Aorta (tissue), 5 donors: ENCODE measurements at regions not wholly inside any gene's neighbourhood (a gene's known extent, or its start where the extent isn't known, plus 50 kb on each side); places are given as distances from the start of the nearest gene placed in this dataset.
A peak's percentile ranks its signal among the peaks of the same experiment; 100 is the strongest.
"Not testable (repeated sequence)": the region's sequence is repeated elsewhere in the genome, so short reads cannot be mapped to it uniquely, and the experiment has no call there.

Experiments used
- ATAC-seq: fragments of 200-7000 bp; cut with Tn5 transposase; one replicate; pipeline ENCODE4 v1.9.1; 2022; ENCODE audit warnings: moderate library complexity; ENCODE audit not compliant: low FRiP score
- DNase-seq, 2 donors: peaks; one replicate each; pipeline ENCODE4 v3.0.0-alpha.2; 2020
- H3K27ac ChIP-seq, 2 donors: one replicate each; pipeline ENCODE4 v1.5.1; 2013; ENCODE audit warnings: low read length in 2 of 2, mild to moderate bottlenecking in 2 of 2, moderate library complexity in 2 of 2, control low read depth in 1 of 2, inconsistent platforms in 1 of 2, low read depth in 1 of 2
- H3K27me3 ChIP-seq, 2 donors: one replicate each; pipeline ENCODE4 v1.6.1; 2013; ENCODE audit warnings: control low read depth in 1 of 2, low read length in 1 of 2, mild to moderate bottlenecking in 1 of 2, moderate library complexity in 1 of 2; ENCODE audit not compliant: insufficient read depth in 2 of 2, control insufficient read depth in 1 of 2
- H3K36me3 ChIP-seq, 2 donors: one replicate each; pipeline ENCODE4 v1.6.1; 2013; ENCODE audit warnings: control low read depth in 1 of 2, low read length in 1 of 2, mild to moderate bottlenecking in 1 of 2; ENCODE audit not compliant: insufficient read depth in 2 of 2, control insufficient read depth in 1 of 2
- H3K4me1 ChIP-seq, 2 donors: one replicate each; pipeline ENCODE4 v1.6.1; 2013; ENCODE audit warnings: low read length in 2 of 2, control low read depth in 1 of 2, mild to moderate bottlenecking in 1 of 2, moderate library complexity in 1 of 2; ENCODE audit not compliant: insufficient read depth in 2 of 2, control insufficient read depth in 1 of 2
- H3K4me3 ChIP-seq, 2 donors: one replicate each; pipeline ENCODE4 v1.5.1; 2013; ENCODE audit warnings: low read length in 2 of 2, control low read depth in 1 of 2, mild to moderate bottlenecking in 1 of 2
- H3K9me3 ChIP-seq: one replicate; pipeline ENCODE4 v1.6.1; 2013; ENCODE audit warnings: mild to moderate bottlenecking, low read length; ENCODE audit not compliant: control insufficient read depth
- WGBS, 2 donors: extraction: QIAGEN DNeasy Blood & Tissue Kit; methylation state at CpG; one replicate each; pipeline ENCODE4 v1.1.7; 2013; 5-methylcytosine and 5-hydroxymethylcytosine counted together
- intact Hi-C, 2 donors: fragments of 100-400 bp; cut with DNase I; formaldehyde crosslinking; loops; one replicate each; pipeline versions ENCODE4 v1.14.2 to v1.15.0; 2022
- donor health status: healthy with polysubstance abuse.
- donor health status: Bipolar disorder and iron deficiency.
- donor health status: DM: no; HTN: no; CAD: no.
- donor health status: DM: no; HTN: no; CAD: no.
- donor health status: DM: yes; HTN: yes; CAD: no.

DNA sequence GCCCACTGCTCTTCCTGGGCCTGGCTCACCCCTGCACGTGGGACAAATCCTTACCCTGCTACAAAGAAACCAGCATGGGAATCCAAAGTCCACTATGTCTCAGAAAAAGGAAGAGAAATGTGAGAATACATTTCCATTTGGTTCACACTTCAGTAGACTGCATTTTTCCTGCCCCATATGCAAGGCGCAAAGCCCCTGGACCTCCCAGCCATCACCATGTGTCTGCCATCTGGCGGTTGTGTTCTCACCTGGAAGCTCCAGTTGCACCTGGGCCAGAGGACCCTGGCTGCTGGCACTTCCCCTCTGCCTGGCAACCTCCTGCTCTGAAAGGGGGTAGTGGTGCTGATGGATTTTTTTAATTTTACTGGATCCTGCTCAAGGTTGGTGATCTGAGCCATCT, 86.0 kb downstream of the TRIM43 start:
- intact Hi-C loops, H3K27ac ChIP-seq, H3K27me3 ChIP-seq, H3K9me3 ChIP-seq, H3K4me1 ChIP-seq, ATAC-seq, H3K4me3 ChIP-seq, H3K36me3 ChIP-seq, DNase-seq: not testable (repeated sequence)
- WGBS, 2 donors: 66 to 74% methylated on average over 3 of the region's 3 CpGs

DNA sequence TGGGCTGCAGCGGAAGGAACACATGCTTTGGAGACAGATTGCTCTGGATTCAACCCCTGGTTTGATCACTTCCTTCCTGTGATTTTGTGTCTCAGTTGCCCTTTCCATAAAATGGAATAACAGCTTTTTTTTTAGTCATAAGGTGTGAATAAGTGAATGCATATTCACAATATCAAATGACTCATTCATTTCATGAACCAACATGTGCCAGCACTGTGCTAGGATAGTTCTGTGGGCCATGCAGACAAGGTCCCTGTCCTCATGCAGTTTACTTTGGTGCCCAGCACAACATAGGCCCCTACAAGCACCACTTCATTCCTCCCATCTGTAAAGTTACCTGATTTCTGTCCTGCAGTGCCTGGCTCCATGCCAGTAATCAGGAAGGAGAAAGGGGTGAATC, 89.4 kb downstream of the TRIM43 start:
- H3K27me3 ChIP-seq, H3K27ac ChIP-seq, intact Hi-C loops, H3K36me3 ChIP-seq, DNase-seq, H3K4me3 ChIP-seq, H3K4me1 ChIP-seq, ATAC-seq, H3K9me3 ChIP-seq: not testable (repeated sequence)
- WGBS, 2 donors: 96 to 100% methylated on average over 1 of the region's 1 CpG

DNA sequence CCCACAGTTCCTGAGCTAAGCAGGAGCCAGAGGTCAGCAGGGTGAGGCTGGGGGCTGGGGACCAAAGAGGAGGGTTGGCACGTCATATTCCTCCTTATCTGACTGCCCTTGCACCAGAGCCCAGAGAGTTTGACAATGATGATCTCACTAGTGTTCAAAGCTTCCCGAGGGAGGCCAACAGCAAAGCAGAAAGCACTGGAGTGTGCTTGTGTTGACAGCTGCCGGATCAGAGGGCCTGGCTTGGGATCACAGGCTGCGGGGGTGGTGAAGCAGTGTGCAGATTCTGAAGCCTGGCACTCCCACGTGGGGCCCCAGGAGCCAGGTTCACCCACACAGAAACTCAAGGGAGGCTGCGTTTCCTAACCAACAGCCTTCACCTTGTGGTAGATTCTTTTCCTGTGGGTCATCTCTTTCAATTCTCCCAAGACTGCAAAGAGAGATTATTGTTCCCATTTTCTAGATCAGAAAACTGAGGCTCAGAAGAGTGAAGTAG, 89.8 kb downstream of the TRIM43 start:
- ATAC-seq, intact Hi-C loops: not testable (repeated sequence)
- WGBS, 2 donors: 15 to 22% methylated on average over 4 to 6 of the region's 6 CpGs

DNA sequence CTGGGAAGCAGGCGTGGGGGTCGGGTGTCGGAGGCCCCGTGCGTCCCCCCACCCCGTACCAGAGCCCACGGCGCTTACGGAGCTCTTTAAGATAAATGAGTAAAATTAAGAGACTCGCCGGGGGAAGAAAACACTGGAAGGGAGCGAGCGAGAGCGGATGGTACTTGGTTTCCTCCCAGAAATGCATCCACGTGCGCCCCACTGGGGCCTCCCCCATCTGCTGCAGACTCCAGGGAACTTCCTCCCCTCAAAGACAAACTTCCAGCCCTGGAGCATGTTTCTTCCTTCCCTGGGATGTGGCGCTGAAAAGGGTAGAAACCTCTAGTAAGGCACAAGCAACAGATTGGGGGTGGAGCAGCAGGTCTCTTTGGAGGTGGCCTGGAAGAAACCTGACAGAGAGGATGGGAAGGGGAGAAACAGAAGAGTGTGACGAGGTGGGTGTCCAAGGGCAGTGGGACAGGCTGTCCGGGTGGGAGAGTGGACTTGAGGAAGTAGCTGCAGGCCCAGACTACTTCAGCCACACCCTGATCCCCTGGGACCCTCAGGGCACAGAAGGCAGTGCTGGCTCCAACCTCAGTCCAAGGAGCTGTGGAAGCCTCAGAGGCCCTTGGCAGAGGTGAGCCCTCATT, 91.2 kb downstream of the TRIM43 start:
- H3K9me3 ChIP-seq, ATAC-seq, H3K36me3 ChIP-seq, intact Hi-C loops, H3K27me3 ChIP-seq, DNase-seq, H3K4me1 ChIP-seq, H3K27ac ChIP-seq: not testable (repeated sequence)
- H3K4me3 ChIP-seq: peak overlapping the region in 1 of 2 donors; percentile 9
- 4 to 6% methylated on average over 19 of the region's 19 CpGs for WGBS, 2 donors

More for the DNA sequence above, 89.8 kb downstream of the TRIM43 start:
- H3K4me1 ChIP-seq, H3K4me3 ChIP-seq, H3K27ac ChIP-seq, DNase-seq, H3K36me3 ChIP-seq, H3K9me3 ChIP-seq, H3K27me3 ChIP-seq: not testable (repeated sequence)

DNA sequence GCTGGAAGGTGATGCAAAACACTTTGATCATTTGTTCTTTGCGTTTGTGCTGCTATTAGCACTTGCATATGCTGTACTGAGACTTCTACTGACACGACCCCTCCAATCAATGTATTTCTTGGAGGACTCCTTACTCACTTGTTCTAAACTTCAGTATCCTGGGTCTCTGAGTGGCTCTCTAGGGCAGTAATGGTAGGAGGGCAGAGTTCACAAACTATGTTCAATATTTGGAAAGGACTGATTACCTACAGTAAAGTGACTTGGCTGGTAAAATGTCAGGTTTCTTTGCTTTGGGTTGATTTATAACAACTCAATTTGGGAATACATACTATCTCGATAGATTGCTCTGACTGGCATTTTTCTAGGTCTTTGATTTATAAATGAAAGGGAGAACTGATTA, 93.7 kb downstream of the TRIM43 start:
- ATAC-seq: no peak
- Histone ChIP-seq H3K4me1 (no peaks in the 10 kb centered on the region), H3K27ac (no peak overlapping the region), H3K36me3 (no peaks in the 10 kb centered on the region), H3K4me3 (no peak overlapping the region), H3K9me3 (no peaks in the 10 kb centered on the region), H3K27me3 (no peaks in the 10 kb centered on the region)
- DNase-seq: no peak
- intact Hi-C loops: no loop called here
- WGBS, 2 donors: 92 to 93% methylated on average over 3 of the region's 3 CpGs

DNA sequence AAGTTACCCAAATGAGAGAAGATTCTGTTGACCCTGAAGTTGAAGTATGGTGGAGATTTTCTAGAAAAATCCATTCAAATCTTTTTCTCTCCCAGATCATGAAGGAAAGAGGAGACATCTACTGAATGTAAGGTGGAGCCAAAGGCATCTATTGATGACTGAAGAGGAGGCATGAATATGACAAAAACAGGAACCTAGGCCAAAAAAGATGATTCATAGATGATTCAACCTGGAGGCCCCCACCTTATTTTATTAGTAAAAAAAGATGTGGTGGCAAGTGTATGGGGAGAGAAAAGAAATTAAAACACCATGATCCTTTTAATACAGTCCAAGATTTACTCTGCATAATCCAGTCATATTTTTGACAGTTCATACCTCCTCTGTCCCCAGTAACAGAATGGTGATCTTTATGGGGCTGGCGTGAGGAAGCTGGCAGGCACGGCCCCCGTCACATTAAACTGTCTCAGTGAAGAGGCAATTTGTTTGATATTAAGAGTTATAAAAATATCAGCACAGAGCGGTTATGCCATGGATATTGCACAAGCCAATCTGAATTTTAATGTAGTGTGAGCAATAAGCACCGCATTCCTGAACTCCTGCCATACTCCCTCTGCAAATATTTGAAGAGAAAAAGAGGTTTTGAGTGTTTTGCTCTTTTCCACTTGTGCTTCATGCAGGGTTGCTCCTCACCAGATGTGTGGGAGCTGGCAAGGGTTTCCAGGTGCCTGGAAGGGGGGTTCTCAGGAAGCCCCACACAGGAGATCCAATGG, 94.4 kb downstream of the TRIM43 start:
- H3K9me3 ChIP-seq, intact Hi-C loops, H3K27me3 ChIP-seq, H3K4me1 ChIP-seq, H3K27ac ChIP-seq, H3K36me3 ChIP-seq, DNase-seq, H3K4me3 ChIP-seq: not testable (repeated sequence)
- WGBS, 2 donors: 18 to 38% methylated on average over 5 of the region's 5 CpGs
- ATAC-seq: peak; percentile 26

DNA sequence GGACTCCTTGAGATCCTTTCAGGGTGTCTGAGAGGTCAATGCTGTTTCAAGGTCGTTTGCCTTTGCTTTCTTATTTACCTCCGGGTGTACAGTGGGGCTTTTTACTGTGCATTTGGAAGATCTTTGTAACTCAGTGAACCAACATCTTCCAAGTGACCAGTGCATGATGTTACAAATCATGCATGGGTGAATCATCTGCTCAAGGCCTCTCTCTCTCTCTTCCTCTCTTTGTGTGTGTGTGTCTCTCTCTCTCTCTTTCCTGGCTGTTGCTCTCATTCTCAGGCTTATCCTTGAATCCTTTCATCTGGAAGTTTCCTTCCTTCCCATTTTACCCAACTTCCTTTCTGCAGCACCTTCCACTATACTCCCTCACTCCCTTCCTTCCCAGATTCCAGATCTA, 96.1 kb downstream of the TRIM43 start:
- DNase-seq, H3K9me3 ChIP-seq, ATAC-seq, H3K27ac ChIP-seq, H3K27me3 ChIP-seq, H3K4me1 ChIP-seq, intact Hi-C loops, H3K4me3 ChIP-seq, H3K36me3 ChIP-seq: not testable (repeated sequence)
- WGBS, 2 donors: 68 to 100% methylated on average over 1 to 2 of the region's 2 CpGs

DNA sequence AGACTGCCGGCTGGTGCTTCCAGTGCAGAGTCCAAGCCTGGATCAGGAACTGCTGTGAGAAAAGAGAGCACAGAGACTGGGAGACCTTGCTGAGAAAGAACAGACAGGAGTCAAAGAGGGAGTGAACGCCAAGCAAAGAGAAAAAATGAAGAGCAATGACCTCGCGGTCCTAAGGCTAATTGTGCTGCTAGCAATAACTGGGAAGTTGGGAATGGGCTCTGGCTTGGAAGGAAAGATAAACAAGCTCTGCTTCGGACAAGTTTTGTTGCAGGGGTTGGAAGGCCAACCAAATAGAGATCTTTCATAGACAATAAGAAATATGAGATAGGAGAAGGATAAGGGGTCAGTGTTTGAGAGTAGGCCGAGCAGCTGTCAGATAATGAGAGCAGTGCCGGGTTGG, 99.4 kb downstream of the TRIM43 start:
- H3K4me3 ChIP-seq, ATAC-seq, H3K27me3 ChIP-seq, intact Hi-C loops, H3K4me1 ChIP-seq, H3K27ac ChIP-seq, H3K36me3 ChIP-seq, H3K9me3 ChIP-seq, DNase-seq: not testable (repeated sequence)
- 76 to 77% methylated on average over 7 of the region's 7 CpGs for WGBS, 2 donors
